ENCODE measurements at regions not wholly inside any gene's neighbourhood (a gene's known extent, or its start where the extent isn't known, plus 50 kb on each side); places are given as distances from the start of the nearest gene placed in this dataset.

- DNase-seq (ENCODE audit: low read depth in 1 of 2, low spot score in 1 of 2), result no peak
- H3K27me3 ChIP-seq, result no peaks in the 10 kb centered on the region
Measured at GRCh38 chr2:62589691-62590356, 83.8 kb upstream of the TMEM17 start.

GRCh38 chr2:62587592-62587991 lies 81.6 kb upstream of the TMEM17 start:
- TF ChIP-seq CTCF (IDR thresholded peaks at IDR 0.05; ENCODE audit: low read depth, low read length), result no peak
- Histone ChIP-seq H3K4me3 (no peak overlapping the region), H3K36me3 (no peaks in the 10 kb centered on the region), H3K27ac (no peak overlapping the region), H3K4me1 (ENCODE audit: low read depth) (no peaks in the 10 kb centered on the region), H3K27me3 (no peaks in the 10 kb centered on the region), H3K9me3 (ENCODE audit: low read depth) (no peaks in the 10 kb centered on the region)
- DNase-seq (ENCODE audit: low read depth in 1 of 2, low spot score in 1 of 2), result no peak

More at GRCh38 chr2:62589691-62590356, 83.8 kb upstream of the TMEM17 start:
- H3K9me3 ChIP-seq (ENCODE audit: low read depth), result no peaks in the 10 kb centered on the region
- H3K4me3 ChIP-seq, result no peak overlapping the region
- no peak for TF ChIP-seq CTCF (IDR thresholded peaks at IDR 0.05; ENCODE audit: low read depth, low read length)
- H3K36me3 ChIP-seq, result no peaks in the 10 kb centered on the region
- H3K27ac ChIP-seq, result no peak overlapping the region
- H3K4me1 ChIP-seq (ENCODE audit: low read depth), result no peaks in the 10 kb centered on the region

GRCh38 chr2:62586981-62587380 lies 81.0 kb upstream of the TMEM17 start:
- peak in 1 of 2 donors; percentile 20 for DNase-seq (ENCODE audit: low read depth in 1 of 2, low spot score in 1 of 2)
- no peaks in the 10 kb centered on the region for H3K9me3 ChIP-seq (ENCODE audit: low read depth)
- H3K36me3 ChIP-seq, result no peaks in the 10 kb centered on the region
- no peaks in the 10 kb centered on the region for H3K4me1 ChIP-seq (ENCODE audit: low read depth)
- no peak for TF ChIP-seq CTCF (IDR thresholded peaks at IDR 0.05; ENCODE audit: low read depth, low read length)
- H3K4me3 ChIP-seq, result no peak overlapping the region
- no peak overlapping the region for H3K27ac ChIP-seq
- no peaks in the 10 kb centered on the region for H3K27me3 ChIP-seq

GRCh38 chr2:62578803-62579640 lies 73.0 kb upstream of the TMEM17 start:
- no peaks in the 10 kb centered on the region for H3K36me3 ChIP-seq
- H3K27me3 ChIP-seq, result no peaks in the 10 kb centered on the region
- no peak overlapping the region for H3K27ac ChIP-seq
- H3K4me3 ChIP-seq, result no peak overlapping the region
- no peaks in the 10 kb centered on the region for H3K4me1 ChIP-seq (ENCODE audit: low read depth)
- TF ChIP-seq CTCF (IDR thresholded peaks at IDR 0.05; ENCODE audit: low read depth, low read length), result no peak
- no peak for DNase-seq (ENCODE audit: low read depth in 1 of 2, low spot score in 1 of 2)
- no peaks in the 10 kb centered on the region for H3K9me3 ChIP-seq (ENCODE audit: low read depth)

GRCh38 chr2:62577994-62578781 lies 72.2 kb upstream of the TMEM17 start:
- no peaks in the 10 kb centered on the region for H3K36me3 ChIP-seq
- no peaks in the 10 kb centered on the region for H3K9me3 ChIP-seq (ENCODE audit: low read depth)
- H3K4me3 ChIP-seq, result no peak overlapping the region
- TF ChIP-seq CTCF (IDR thresholded peaks at IDR 0.05; ENCODE audit: low read depth, low read length), result no peak
- H3K4me1 ChIP-seq (ENCODE audit: low read depth), result no peaks in the 10 kb centered on the region
- H3K27ac ChIP-seq, result no peak overlapping the region
- peaks cover under 1% of the 10 kb centered on the region for H3K27me3 ChIP-seq
- peak in 1 of 2 donors; percentile 61 for DNase-seq (ENCODE audit: low read depth in 1 of 2, low spot score in 1 of 2)

Measured in cardiac muscle cell (in vitro differentiated cells and primary cell).